HepG2 (cell line): ENCODE measurements at regions not wholly inside any gene's neighbourhood (a gene's known extent, or its start where the extent isn't known, plus 50 kb on each side); places are given as distances from the start of the nearest gene placed in this dataset.

Experiments
- AFF4 ChIP-seq: sonication (generic); formaldehyde crosslinking; IDR thresholded peaks from 2 replicates; pipeline ENCODE4 v1.4.0; 2020; ENCODE audit warnings: missing genetic modification reagents
- HMG20B ChIP-seq: conservative IDR thresholded peaks from 2 replicates; pipeline ENCODE4 v1.6.1; 2016; ENCODE audit warnings: missing genetic modification reagents, missing compliant biosample characterization
- HNRNPK ChIP-seq: fragments of 200-400 bp; formaldehyde crosslinking; IDR thresholded peaks from 2 replicates; pipeline ENCODE4 v1.6.1; 2018; ENCODE audit warnings: low read length, low read depth, moderate library complexity, mild to moderate bottlenecking; ENCODE audit not compliant: poor library complexity, severe bottlenecking
- NFKB2 ChIP-seq: sonication (generic); formaldehyde crosslinking; IDR thresholded peaks from 2 replicates; pipeline ENCODE4 v1.4.0; 2020; ENCODE audit warnings: missing genetic modification reagents, borderline replicate concordance
- SP4 ChIP-seq: sonication (generic); formaldehyde crosslinking; IDR thresholded peaks from 2 replicates; pipeline ENCODE4 v1.8.1; 2023; ENCODE audit warnings: mild to moderate bottlenecking, missing genetic modification reagents
- TAF1 ChIP-seq: sonication (generic); formaldehyde crosslinking; IDR thresholded peaks from 2 replicates; pipeline ENCODE4 v1.4.0; 2020; ENCODE audit warnings: missing genetic modification reagents
- TFE3 ChIP-seq: IDR thresholded peaks from 2 replicates; pipeline ENCODE4 v1.6.1; 2016
- ZSCAN20 ChIP-seq: sonication (generic); formaldehyde crosslinking; IDR thresholded peaks from 2 replicates; pipeline ENCODE4 v1.4.0; 2020; ENCODE audit warnings: missing genetic modification reagents, mild to moderate bottlenecking, borderline replicate concordance
- ZZZ3 ChIP-seq: sonication (generic); formaldehyde crosslinking; IDR thresholded peaks from 2 replicates; pipeline ENCODE4 v1.4.0; 2020; ENCODE audit warnings: missing genetic modification reagents, mild to moderate bottlenecking, borderline replicate concordance

- no peak for TF ChIP-seq ZSCAN20 (CRISPR knock-in tag)
- TF ChIP-seq TFE3, result no peak
- no peak for TF ChIP-seq AFF4 (CRISPR knock-in tag)
- no peak for TF ChIP-seq HMG20B (CRISPR knock-in tag)
- no peak for TF ChIP-seq TAF1 (CRISPR knock-in tag)
- TF ChIP-seq NFKB2 (CRISPR knock-in tag), result no peak
- no peak for TF ChIP-seq HNRNPK
- no peak for TF ChIP-seq SP4 (CRISPR knock-in tag)
- no peak for TF ChIP-seq ZZZ3 (CRISPR knock-in tag)
Observed at GRCh38 chr14:89576145-89576927, 159.3 kb upstream of the FOXN3 start.
